B cell (primary cell): ENCODE measurements at regions not wholly inside any gene's neighbourhood (a gene's known extent, or its start where the extent isn't known, plus 50 kb on each side); places are given as distances from the start of the nearest gene placed in this dataset.

Source experiments
- ATAC-seq: fragments of 200-7000 bp; cut with Tn5 transposase; one replicate; pipeline ENCODE4 v1.10.0; 2021; ENCODE audit warnings: low read depth, mild to moderate bottlenecking, moderate number of reproducible peaks, moderate library complexity
- CTCF ChIA-PET: fragments of 350-600 bp; sonication (Branson Sonifier 250); formaldehyde crosslinking; loops from one replicate; lab custom pipeline; 2021; ENCODE audit warnings: antibody characterized with exemption, inconsistent platforms; lab: Charles Lee
- POLR2A ChIA-PET: fragments of 350-600 bp; sonication (Branson Sonifier 250); formaldehyde crosslinking; loops from one replicate; lab custom pipeline; 2021; ENCODE audit warnings: antibody characterized with exemption; lab: Charles Lee
- DNase-seq: peaks from one replicate; pipeline ENCODE4 v3.0.0; 2013
- H2AFZ ChIP-seq: 2 replicates; pipeline ENCODE4 v1.6.1; 2012; ENCODE audit warnings: mild to moderate bottlenecking, low read depth, low read length; ENCODE audit not compliant: insufficient read depth, poor library complexity, severe bottlenecking
- H3K27ac ChIP-seq, 2 donors: 1 replicate in 1 of 2; 2 replicates in 1 of 2; pipeline ENCODE4 v1.5.1; 2012 to 2013; ENCODE audit warnings: low read length in 2 of 2, mild to moderate bottlenecking in 2 of 2, moderate library complexity in 1 of 2
- H3K27me3 ChIP-seq, 4 experiments: fragments of 200-600 bp in 1 of 4; sonication (generic) in 1 of 4; replicated peaks in 1 of 4; 1 replicate in 2 of 4; 2 replicates in 2 of 4; pipeline versions ENCODE4 v1.6.1 to v1.7.0; 2013 to 2016; ENCODE audit warnings: low read length in 3 of 4, mild to moderate bottlenecking in 2 of 4, mixed read lengths in 1 of 4, moderate library complexity in 1 of 4; ENCODE audit not compliant: insufficient read depth in 4 of 4, control insufficient read depth in 3 of 4; ENCODE audit errors: control extremely low read depth in 1 of 4
- H3K36me3 ChIP-seq, 2 experiments: replicated peaks in 1 of 2; 1 replicate in 1 of 2; 2 replicates in 1 of 2; pipeline versions ENCODE4 v1.6.1 to v1.7.1; 2013; ENCODE audit warnings: low read length in 1 of 2; ENCODE audit not compliant: insufficient read depth in 2 of 2, control insufficient read depth in 1 of 2; ENCODE audit errors: control extremely low read depth in 1 of 2, extremely low read depth in 1 of 2
- H3K4me1 ChIP-seq, 2 donors: fragments of 200-600 bp in 1 of 2; sonication (generic) in 1 of 2; 1 replicate in 1 of 2; 2 replicates in 1 of 2; pipeline versions ENCODE4 v1.5.1 to v1.6.1; 2013 to 2017; ENCODE audit warnings: low read length in 2 of 2; ENCODE audit not compliant: control insufficient read depth in 2 of 2, insufficient read depth in 2 of 2
- H3K4me2 ChIP-seq: replicated peaks from 2 replicates; pipeline ENCODE3; 2012; ENCODE audit warnings: mild to moderate bottlenecking, low read depth, low read length; ENCODE audit not compliant: poor library complexity, severe bottlenecking
- H3K4me3 ChIP-seq, 5 experiments: fragments of 200-600 bp in 1 of 5; sonication (generic) in 1 of 5; 1 replicate in 3 of 5; 2 replicates in 2 of 5; pipeline versions ENCODE4 v1.5.1 to v1.7.0; 2011 to 2016; ENCODE audit warnings: low read length in 4 of 5, mild to moderate bottlenecking in 4 of 5, low read depth in 2 of 5, control low read depth in 1 of 5, moderate library complexity in 1 of 5; ENCODE audit not compliant: insufficient read depth in 1 of 5; ENCODE audit errors: control extremely low read depth in 1 of 5, extremely low read depth in 1 of 5
- H3K79me2 ChIP-seq: fragments of 200-600 bp; sonication (generic); one replicate; pipeline ENCODE4 v1.6.0; 2016; ENCODE audit warnings: low read length; ENCODE audit not compliant: control insufficient read depth, insufficient read depth
- H3K9ac ChIP-seq: fragments of 200-600 bp; sonication (generic); 2 replicates; pipeline ENCODE4 v1.6.1; 2017; ENCODE audit warnings: mild to moderate bottlenecking, low read length, moderate library complexity
- H3K9me3 ChIP-seq, 3 donors: one replicate each; pipeline versions ENCODE4 v1.6.1 to v1.7.1; 2013; ENCODE audit warnings: low read length in 2 of 3; ENCODE audit not compliant: control insufficient read depth in 2 of 3, insufficient read depth in 1 of 3; ENCODE audit errors: control extremely low read depth in 1 of 3
- H4K20me1 ChIP-seq: 2 replicates; pipeline ENCODE4 v1.6.0; 2012; ENCODE audit warnings: mild to moderate bottlenecking, low read length; ENCODE audit not compliant: insufficient read depth, control insufficient read depth, poor library complexity, severe bottlenecking
- H3K27ac Mint-ChIP-seq: one replicate; pipeline ENCODE4 v1.8.0; 2021; ENCODE audit warnings: mixed read lengths
- H3K27me3 Mint-ChIP-seq: one replicate; pipeline ENCODE4 v1.8.0; 2021; ENCODE audit warnings: mixed read lengths
- H3K4me1 Mint-ChIP-seq: one replicate; pipeline ENCODE4 v1.8.0; 2021; ENCODE audit warnings: mixed read lengths
- H3K4me3 Mint-ChIP-seq: one replicate; pipeline ENCODE4 v1.8.0; 2021; ENCODE audit warnings: mixed read lengths
- H3K9me3 Mint-ChIP-seq: one replicate; pipeline ENCODE4 v1.8.0; 2022; ENCODE audit warnings: mixed read lengths; ENCODE audit not compliant: insufficient read depth
- EZH2 ChIP-seq: IDR thresholded peaks from 2 replicates; pipeline ENCODE4 v1.6.1; 2012; ENCODE audit warnings: borderline replicate concordance, low read depth, mild to moderate bottlenecking, moderate library complexity, low read length; ENCODE audit not compliant: insufficient read depth, poor library complexity, severe bottlenecking
- WGBS: methylation state at CpG from one replicate; pipeline ENCODE4 v1.1.5; 2013; ENCODE audit warnings: missing lambda C conversion rate; ENCODE audit not compliant: insufficient coverage; 5-methylcytosine and 5-hydroxymethylcytosine counted together
- intact Hi-C: fragments of 100-400 bp; cut with micrococcal nuclease; formaldehyde crosslinking; loops from one replicate; pipeline ENCODE4 v1.10.0; 2022
- TF ChIP-seq, protein P1 (sequence below): fragments of 200-600 bp; IDR thresholded peaks from one replicate; pipeline ENCODE4 v1.8.0; 2022; ENCODE audit warnings: antibody characterized with exemption, mild to moderate bottlenecking

DNA sequence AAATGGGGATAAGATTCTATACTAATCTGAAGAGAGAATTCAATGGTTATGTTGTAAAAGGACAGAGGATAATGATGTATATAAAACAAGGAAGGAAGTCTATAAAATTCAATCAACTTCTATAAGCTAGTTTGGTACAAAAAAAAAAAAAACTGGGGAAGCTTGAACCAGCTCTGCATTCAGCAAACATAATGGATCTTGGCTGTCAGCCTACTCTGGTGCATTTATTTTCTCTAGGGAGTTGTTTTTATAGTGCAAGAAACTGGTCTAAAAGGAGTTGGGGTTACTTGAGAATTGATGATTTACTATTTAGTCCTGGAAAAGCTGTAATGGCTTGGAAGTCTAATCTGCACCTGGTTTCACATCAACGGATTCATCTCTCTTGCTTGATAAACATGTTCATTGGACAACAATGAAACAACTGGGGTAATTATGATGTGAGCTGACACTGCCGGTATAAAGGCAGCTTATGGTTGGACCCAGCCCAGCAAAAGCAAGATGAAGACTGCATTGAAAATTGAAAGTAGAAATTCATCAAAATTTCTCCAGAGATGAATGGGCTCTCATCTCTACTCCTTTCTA lies 199.4 kb upstream of the NRIP1 start:
- H3K27me3 ChIP-seq: no peaks in the 10 kb centered on the region
- H3K79me2 ChIP-seq: no peaks in the 10 kb centered on the region
- intact Hi-C loops: no loop called here
- no peaks in the 10 kb centered on the region for H3K36me3 ChIP-seq
- CTCF ChIA-PET: no interaction called here
- no peak overlapping the region for H3K9ac ChIP-seq
- 83% methylated on average over 1 of the region's 2 CpGs for WGBS
- H3K27me3 Mint-ChIP-seq: peaks cover 7% of the 10 kb centered on the region
- TF ChIP-seq EZH2: no peak
- TF ChIP-seq, protein P1, sequence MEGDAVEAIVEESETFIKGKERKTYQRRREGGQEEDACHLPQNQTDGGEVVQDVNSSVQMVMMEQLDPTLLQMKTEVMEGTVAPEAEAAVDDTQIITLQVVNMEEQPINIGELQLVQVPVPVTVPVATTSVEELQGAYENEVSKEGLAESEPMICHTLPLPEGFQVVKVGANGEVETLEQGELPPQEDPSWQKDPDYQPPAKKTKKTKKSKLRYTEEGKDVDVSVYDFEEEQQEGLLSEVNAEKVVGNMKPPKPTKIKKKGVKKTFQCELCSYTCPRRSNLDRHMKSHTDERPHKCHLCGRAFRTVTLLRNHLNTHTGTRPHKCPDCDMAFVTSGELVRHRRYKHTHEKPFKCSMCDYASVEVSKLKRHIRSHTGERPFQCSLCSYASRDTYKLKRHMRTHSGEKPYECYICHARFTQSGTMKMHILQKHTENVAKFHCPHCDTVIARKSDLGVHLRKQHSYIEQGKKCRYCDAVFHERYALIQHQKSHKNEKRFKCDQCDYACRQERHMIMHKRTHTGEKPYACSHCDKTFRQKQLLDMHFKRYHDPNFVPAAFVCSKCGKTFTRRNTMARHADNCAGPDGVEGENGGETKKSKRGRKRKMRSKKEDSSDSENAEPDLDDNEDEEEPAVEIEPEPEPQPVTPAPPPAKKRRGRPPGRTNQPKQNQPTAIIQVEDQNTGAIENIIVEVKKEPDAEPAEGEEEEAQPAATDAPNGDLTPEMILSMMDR: no peak
- POLR2A ChIA-PET: no interaction called here
- no peaks in the 10 kb centered on the region for H3K9me3 ChIP-seq
- no peak overlapping the region for H2AFZ ChIP-seq
- no peaks in the 10 kb centered on the region for H4K20me1 ChIP-seq
- no peak overlapping the region for H3K4me2 ChIP-seq
- ATAC-seq (no peak), DNase-seq (no peak)
- H3K4me3 Mint-ChIP-seq: no peak overlapping the region
- no peak overlapping the region for H3K4me3 ChIP-seq
- H3K4me1 ChIP-seq: no peaks in the 10 kb centered on the region
- no peaks in the 10 kb centered on the region for H3K4me1 Mint-ChIP-seq
- no peak overlapping the region for H3K27ac ChIP-seq
- no peak overlapping the region for H3K27ac Mint-ChIP-seq
- H3K9me3 Mint-ChIP-seq: no peaks in the 10 kb centered on the region

DNA sequence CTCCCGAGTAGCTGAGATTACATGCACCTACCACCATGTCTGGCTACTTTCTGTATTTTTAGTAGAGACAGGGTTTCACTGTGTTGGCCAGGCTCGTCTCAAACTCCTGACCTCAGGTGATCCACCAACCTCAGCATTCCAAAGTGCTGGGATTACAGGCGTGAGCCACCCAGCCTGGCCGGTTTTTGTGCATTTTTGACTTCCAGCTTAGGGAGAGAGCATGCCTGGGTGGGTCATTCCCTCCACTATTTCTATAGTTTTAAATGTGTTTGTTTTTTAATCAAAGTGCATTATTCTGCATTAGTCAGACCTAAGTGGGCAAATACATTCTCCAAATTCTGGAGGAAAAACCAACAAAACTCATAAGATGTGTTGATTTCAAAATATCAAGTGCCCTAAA lies 207.4 kb upstream of the NRIP1 start:
- no peak overlapping the region for H3K4me3 ChIP-seq
- ChIA-PET CTCF (no interaction called here), POLR2A (no interaction called here)
- H3K27me3 ChIP-seq: no peaks in the 10 kb centered on the region
- H3K4me3 Mint-ChIP-seq: no peak overlapping the region
- ATAC-seq (no peak), DNase-seq (no peak)
- no peak overlapping the region for H3K27ac Mint-ChIP-seq
- intact Hi-C loops: no loop called here
- WGBS: 83% methylated on average over 2 of the region's 4 CpGs
- no peak overlapping the region for H3K4me2 ChIP-seq
- no peaks in the 10 kb centered on the region for H4K20me1 ChIP-seq
- H3K4me1 Mint-ChIP-seq: no peaks in the 10 kb centered on the region
- H3K36me3 ChIP-seq: no peaks in the 10 kb centered on the region
- H3K9me3 ChIP-seq: no peaks in the 10 kb centered on the region
- no peaks in the 10 kb centered on the region for H3K27me3 Mint-ChIP-seq
- no peaks in the 10 kb centered on the region for H3K79me2 ChIP-seq
- no peak overlapping the region for H2AFZ ChIP-seq
- H3K9ac ChIP-seq: no peak overlapping the region
- H3K27ac ChIP-seq: no peak overlapping the region
- H3K4me1 ChIP-seq: no peaks in the 10 kb centered on the region
- no peaks in the 10 kb centered on the region for H3K9me3 Mint-ChIP-seq
- TF ChIP-seq EZH2: no peak
